GM19463 (cell line): ENCODE measurements at regions not wholly inside any gene's neighbourhood (a gene's known extent, or its start where the extent isn't known, plus 50 kb on each side); places are given as distances from the start of the nearest gene placed in this dataset.
"Not testable (repeated sequence)": the region's sequence is repeated elsewhere in the genome, so short reads cannot be mapped to it uniquely, and the experiment has no call there.

Experiments
- ATAC-seq: cut with Tn5 transposase; IDR thresholded peaks from one replicate; pipeline ENCODE4 v1.9.1; 2021; ENCODE audit warnings: mild to moderate bottlenecking, moderate library complexity; ENCODE audit not compliant: unreplicated experiment

DNA sequence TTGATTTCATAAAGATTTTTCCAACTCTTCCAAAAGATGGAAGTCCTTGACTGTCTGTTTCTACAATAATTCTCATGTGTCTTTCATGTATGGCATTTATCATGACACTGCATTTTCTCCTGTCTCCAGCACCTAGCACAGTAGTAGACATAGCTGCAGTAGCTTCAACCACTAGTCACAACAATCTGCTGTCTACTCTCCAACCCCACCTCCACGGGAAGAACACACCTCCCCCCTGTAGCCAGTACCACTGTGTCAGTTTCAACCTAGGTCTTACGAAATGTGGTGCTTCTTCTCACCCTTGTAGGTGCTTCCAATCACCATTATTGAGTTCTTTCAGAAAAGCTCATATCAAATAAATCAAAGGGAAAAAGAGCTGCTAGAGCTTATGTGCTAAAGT lies 425.1 kb upstream of the ADAMTS5 start:
- ATAC-seq: no peak

DNA sequence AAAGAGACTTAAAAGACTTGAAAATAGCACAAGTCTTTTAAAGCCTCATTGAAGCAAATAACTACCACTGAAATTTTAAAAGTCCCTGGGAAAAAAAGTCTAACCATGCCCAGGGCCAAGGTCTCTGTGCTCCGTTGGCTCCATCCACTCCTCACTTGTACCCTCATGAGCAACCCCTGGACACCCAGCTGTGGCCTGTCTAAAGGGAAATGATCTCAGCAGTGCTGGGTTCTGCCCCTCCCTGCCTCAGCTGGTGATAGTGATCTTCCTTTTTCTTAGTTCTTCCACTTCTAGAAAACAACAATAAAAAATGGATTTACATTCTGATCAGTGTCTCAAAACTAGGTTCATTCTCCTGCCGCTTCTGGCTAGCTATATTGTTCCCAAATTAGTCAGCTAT lies 423.5 kb upstream of the ADAMTS5 start:
- no peak for ATAC-seq

DNA sequence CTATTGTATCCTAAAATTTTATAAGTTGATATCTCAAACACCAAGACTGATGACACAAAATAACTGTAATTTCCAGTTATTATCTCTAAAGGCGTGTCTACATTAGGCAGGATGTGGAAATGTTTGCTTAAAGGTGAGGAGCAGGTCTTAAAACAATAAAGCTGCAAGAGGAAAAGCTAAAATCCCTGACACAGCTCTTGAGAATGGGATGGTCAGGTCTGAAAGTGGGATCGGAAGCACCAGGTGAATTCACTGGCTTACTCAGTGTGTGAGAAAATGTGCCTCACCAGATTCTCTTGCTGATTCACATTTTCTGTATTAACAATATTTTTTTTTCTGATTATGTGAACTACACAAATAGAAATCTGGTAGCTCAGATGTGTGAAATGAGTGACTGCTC lies 421.9 kb upstream of the ADAMTS5 start:
- no peak for ATAC-seq

DNA sequence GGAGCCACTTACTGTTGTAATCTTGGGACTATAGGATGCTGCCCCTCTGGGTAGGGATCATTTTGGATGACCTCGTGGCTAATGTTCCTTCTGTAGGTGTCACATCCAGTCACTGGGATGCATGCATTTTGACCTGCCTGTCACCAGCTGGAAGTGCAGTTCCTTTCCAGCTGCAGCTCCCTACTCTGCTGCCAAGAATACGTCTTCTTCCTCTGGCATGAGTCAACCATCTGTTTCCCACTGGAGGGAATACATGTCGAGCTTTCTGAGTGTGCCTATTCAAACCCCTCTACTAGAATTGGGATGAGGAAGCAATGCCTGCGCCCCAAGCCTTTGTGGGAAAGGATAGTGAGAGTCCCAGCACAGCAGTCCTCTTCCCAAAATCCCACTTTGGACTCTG lies 415.5 kb upstream of the ADAMTS5 start:
- no peak for ATAC-seq

DNA sequence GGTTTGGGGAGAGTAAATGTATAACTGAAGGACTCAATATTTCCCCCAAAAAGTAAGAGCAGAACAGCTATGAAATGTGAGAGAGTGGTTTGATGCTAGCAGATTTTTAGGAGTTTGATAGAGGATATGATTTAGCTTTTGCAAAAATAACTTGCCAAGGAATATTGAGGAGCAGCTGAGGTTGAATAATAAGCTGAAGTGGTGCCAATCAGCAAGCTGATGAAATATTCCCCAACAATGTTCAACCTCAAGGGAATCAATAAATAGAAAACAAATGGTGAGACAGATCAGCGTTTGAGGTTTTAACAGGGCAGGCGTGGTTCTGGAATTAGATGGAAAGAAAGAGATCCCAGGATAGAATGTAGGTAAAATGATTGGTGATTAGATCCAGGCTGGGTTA lies 413.4 kb upstream of the ADAMTS5 start:
- no peak for ATAC-seq

DNA sequence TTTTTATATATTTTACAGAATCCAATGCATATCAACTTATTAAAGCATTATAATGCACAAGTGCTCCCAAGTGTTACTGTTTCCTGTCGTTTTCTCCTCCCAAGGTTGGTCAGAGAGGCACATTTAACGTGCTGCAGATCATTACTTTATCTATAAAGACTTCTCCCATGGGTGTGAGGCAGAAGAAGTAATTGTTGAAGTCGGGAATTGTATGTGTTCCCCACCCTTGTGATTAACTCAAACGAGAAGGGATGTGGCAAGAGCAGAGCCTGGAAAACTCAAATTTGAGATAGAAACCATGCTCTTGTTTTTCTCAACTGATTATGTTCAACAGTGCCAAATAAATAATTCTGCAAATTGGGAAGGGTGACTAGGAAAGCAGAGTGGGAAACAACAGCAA lies 412.5 kb upstream of the ADAMTS5 start:
- ATAC-seq: no peak

DNA sequence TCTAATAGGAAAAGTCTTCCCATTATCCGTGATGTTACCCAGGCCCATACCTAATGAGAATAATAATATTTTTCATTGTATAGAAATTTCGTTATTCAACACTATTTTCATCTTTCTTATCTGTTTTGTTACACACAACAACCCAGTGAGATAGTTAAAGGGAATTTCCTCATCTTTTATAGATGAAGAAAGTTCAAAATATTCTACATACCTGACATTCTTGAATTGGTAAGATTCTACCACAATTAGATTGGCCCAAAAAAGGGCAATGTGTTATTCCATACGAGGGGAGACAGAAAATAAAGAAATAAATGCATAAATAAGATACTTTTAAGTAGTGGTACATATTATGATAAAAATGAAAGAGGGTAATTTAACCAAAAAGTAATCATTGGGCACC lies 405.5 kb upstream of the ADAMTS5 start:
- ATAC-seq: no peak

DNA sequence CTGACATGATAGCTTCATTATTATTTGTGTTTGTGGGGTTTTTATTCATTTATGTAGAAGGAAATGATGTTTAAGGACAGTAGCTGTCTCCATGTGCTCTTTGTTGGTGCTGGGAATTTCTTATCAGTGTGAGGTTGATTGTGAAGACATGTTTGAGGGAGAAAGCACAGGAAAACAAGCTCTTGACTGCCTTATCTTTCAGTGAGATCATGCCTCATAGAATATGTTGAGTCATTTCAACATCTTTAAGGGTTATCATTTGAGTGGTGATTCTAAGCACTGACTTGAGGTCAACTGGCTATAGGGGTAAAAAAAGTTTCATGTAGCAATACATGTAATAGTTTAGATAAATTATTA lies 405.1 kb upstream of the ADAMTS5 start:
- no peak for ATAC-seq

DNA sequence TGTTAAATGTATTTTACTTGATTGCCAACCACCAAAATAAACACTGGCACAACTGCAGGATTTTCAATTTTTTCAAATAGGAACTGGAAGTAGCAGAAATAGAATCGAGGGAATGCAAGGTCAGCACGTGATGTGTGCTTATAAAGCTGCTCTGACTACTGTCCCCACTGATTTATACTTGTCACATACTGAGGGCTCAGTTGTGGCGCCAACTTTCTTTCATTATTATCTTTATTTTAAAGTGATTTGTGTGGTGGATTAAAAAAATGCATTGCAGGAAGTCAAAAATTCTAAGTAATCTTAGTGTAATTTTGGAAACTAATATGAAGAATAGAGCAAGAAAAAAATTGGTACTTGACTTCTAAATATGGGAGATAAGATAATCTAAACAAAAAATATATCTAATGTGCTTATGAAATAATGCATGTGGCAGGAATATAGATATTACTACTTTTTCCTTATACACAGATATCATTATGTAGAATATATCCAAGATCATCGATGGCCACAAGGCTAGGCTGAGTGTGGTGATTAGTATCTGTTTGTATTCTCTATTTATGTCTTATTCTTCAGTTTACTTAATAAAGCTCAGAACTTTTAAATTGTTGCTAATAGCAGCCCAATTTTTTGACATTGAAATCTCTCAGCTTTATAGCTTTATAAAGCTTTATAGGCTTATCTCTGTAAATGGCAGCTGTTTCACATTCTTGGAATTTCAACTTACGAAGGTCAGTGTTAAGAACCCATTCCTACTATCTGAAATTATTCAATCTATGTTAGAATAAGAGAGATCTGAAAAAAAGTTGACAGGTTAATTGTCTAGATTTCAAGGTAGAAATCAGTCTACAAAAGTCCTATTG lies 404.5 kb upstream of the ADAMTS5 start:
- ATAC-seq: no peak

DNA sequence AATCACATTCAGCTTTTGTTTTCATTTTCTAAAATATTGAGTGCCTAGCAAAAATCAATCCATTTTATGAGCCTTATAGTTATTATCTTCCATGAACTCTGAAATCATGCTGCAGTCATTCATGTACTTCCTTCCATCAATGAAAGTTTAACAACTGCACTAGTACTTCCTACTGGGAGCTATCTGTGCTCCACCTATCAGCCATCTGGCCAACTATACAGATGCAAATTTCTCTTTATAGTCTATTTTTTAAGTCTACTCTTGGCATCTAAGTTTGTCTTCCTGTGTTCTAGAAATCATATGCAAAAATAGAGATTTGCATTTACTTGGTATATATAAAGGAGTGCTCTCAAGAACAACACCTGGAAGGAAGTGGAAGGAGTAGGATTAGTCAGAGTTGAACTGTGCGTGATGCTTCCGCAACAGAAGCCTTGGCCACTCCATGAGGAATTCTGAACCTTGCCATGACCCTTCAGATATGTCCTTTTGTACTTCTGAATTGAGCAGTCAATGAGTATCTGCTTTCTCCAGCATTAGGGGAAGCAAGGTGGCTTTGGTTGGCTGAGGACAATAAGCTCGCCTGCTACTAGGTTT lies 403.2 kb upstream of the ADAMTS5 start:
- no peak for ATAC-seq

DNA sequence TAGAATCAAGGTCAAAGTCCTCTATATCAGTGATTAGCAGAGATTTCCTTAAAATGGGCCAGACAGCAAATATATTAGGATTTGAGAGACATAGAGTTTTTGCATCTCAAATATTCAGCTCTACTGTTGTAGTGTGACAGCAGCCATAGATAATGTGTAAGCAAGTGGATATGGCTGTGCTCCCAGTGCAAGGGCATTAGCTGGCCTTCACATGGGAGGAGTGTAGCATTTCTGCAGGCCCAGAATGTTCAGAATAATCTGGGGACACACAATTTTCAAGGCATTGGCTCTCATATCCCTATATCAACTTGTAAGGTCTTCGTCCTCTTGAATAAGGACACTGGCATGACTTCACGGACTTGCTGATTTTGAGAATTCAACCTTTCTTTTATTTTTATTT lies 402.3 kb upstream of the ADAMTS5 start:
- ATAC-seq: no peak

DNA sequence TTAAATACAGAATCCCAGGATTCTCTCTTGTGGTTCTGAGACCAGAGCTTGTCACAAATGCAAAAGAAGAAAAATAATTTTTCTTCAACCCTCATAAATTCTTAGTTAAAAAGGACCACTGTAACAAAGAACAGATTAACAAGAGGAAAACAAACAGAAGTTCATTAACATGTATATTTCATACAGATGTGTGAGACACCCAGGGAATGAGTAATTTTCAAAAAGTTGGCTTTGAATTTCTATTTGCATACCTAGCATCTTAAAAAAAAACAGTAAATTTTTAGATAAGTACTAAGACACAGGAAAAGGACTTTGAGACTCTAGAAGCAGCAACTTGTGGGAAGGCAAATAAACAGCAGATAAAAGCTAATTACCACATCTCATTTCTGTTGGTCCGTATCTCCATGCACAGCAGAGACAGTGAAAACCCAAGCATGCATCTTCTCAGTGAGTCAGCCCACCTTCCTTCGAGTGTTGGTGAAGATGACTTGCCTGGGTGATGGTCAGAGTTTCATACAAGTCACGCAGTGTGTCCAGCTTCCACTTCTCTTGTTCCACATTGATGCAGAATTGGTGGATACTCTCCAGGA lies 399.9 kb upstream of the ADAMTS5 start:
- ATAC-seq: no peak

DNA sequence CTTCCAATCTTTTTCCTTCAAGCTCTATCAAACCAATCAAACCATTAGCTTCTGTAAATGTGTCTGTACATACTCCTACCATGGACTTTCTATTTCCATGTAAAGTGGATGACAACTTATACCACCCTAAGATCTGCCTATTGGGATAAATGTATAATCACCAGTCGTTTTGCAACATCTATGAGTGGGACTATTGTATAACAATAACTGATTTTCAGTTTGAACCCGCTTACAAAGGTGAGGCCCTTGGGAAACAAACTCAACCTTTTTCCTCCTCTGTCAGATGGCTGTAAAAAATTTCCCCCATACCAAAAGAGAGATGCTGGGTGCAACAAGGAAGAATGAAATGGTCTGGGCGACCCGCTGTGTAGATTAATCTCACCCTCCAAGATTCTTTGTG lies 399.1 kb upstream of the ADAMTS5 start:
- ATAC-seq: no peak

DNA sequence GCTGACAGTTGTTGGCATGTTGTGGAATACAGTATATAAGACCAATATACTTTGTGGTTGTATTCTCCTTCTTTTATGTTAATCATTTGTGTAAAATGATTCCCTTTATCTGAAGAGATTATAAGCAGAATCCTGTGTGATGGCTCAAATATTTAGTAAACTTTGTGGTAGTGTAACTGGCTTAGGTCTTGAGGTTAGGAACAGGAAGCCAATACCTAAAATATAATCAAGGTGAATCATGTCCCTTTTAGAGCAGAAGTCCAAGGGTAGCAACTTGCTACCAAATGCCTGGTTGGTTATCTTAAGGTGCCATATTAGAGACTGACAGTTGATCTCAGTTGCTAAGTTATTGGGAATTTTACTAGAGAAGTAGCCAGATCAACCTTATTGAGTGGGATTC lies 398.5 kb upstream of the ADAMTS5 start:
- no peak for ATAC-seq

DNA sequence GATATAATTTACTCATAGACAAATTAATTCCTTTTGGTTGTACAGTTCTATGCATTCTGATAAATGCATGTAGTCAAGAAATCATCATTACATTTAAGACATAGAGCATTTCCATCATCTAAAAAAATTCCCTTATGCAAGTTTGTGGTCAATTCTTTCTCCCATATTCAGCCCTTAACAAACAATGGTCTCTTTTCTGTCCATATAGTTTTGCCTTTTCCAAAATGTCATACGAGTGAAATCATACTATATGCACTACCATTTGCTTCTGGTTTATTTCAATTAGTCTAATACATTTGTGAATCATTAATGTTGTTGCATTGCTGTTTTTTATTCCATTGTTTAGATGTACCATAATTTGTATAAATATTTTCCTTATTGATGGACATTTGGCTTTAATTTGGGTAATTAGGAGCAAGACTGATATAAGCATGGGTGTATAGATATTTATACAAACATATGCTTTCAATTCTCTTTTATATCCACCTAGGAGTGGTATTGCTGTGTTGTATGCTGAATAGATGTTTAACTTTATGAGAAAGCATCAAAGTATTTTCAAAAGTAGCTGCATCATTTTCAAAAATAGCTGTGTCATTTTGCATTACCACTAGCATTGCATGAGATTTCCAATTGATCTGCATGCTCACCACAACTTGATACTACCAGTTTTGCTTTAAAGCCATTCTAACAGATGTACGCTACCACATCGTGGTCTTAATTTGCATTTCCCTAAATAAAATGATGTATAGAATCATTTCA lies 397.0 kb upstream of the ADAMTS5 start:
- no peak for ATAC-seq

DNA sequence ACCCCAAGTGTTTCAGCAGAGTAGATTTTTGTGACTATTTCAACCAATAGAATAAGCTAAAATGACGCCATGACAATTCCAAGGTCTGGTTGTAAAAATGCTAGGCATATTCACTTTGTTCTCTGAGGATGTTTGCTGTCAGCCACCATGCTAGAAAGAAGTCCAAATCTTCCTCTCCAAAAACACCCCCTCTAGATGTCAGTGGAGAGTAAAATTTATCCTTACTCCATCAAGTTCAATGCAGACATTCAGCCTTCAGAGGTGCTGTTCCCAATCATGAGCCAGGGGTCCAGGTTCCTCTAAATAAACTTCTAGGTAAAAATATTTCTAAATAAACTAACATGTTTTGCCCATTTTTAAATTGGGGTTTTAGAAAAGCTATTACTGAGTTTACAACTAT lies 395.4 kb upstream of the ADAMTS5 start:
- no peak for ATAC-seq

DNA sequence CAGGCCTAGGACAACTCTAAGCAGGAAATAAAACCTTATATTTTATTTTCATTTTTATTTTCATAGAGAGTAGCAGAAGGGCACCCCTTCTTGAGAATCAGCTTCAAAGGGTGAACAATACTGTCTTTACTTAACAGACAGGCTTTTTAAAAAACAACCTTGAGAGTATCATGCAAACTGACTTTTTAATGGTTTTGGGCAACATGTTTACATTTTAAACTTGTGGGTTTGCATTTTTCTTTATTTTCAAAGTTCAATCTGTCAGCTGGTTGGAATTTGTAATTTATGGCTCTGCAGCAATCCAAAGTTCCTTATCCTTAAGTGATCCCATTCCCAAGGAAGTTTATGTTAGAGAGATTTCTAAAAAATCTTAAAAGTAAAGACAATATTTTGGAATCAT lies 392.3 kb upstream of the ADAMTS5 start:
- no peak for ATAC-seq

DNA sequence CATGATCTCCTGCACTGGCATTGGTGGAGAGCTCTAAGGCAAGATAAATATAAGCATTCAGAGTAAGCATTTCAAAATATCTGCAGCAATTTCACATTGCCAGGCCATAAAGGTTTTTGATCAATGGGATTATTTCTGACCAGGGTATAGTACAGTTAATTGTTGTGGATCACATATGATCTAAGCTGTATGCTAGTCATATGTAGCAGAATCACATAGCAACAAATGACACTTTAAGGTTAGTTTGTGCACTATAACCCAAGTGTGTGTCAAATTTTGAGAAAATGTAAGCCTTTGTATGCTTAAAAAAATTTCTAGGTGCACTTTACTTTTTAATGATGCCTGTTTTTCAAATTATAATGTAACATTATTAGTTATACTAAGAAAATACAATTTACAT lies 386.0 kb upstream of the ADAMTS5 start:
- no peak for ATAC-seq

DNA sequence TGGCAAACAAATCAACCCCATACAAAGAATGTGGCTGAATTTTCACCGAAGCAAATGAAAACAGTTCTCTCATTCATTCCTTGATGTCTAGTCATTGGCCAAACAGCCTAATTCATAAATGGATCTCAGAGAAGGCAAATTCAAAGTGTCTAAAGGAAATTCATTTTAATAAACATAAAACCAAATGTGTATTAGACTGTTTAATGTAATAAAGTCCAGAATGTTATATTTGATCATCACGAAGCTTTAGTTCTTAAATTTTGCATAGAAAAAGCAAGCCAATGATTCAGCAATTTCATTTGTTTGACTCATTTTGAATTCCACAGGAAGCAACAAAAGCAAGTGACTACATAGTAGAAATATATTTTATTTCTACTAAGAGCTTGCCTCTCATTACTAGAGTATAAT lies 379.2 kb upstream of the ADAMTS5 start:
- ATAC-seq: no peak

DNA sequence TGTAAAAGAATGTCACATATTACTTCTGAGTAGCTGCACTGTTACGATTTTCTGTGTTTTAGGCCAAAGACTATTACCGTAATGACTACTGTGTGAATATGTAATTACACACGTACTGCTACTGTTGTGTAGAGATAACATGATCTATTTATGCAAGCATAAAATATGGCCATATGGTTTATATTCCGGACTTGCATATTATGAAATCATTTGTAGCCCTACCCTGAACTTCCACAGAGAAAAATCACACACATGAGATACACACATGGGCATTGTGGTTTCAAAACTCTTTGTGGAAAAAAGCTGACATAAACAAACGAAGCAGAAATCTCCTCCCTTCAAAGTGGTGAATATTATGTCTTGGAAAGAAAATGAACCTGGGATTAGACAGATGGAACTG lies 373.0 kb upstream of the ADAMTS5 start:
- no peak for ATAC-seq

DNA sequence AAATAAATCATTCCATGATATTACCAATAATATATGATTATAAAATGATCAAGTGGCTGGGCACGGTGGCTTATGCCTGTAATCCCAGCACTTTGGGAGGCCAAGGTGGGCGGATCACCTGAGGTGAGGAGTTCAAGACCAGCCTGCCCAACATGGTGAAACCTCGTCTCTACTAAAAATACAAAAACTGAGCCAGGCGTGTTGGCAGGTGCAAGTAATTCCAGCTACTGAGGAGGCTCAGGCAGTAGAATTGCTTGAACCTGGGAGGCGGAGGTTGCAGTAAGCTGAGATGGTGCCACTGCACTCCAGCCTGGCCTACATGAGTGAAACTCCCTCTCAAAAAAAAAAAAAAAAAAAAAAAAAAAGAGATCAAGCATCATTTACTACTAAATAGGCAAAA lies 371.1 kb upstream of the ADAMTS5 start:
- ATAC-seq: not testable (repeated sequence)

DNA sequence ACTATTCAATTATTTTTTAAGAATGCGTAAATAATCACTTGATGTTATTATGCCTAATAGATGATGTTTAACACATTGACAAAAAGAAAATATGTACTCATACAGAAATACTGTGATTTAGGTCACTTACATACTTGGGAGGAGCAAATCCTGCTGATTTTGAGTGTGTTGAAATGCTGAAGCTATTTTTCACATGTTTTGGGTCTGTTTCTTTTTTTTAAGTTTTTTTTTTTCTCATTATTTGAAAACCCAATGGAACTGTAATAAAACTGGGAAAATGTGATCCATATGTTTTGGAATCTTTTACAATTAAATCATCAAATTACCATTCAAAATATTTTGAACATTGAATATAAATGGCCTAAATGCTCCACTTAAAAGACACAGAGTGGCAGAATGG lies 366.2 kb upstream of the ADAMTS5 start:
- ATAC-seq: no peak
